ENCODE measurements at regions not wholly inside any gene's neighbourhood (a gene's known extent, or its start where the extent isn't known, plus 50 kb on each side); places are given as distances from the start of the nearest gene placed in this dataset.

- H3K36me3 ChIP-seq (ENCODE audit: control insufficient read depth, insufficient read depth, low read length): no peaks in the 10 kb centered on the region
- Mint-ChIP-seq H3K4me3 (no peak overlapping the region), H3K9me3 (no peaks in the 10 kb centered on the region), H3K36me3 (ENCODE audit: low read depth) (no peaks in the 10 kb centered on the region), H3K27me3 (ENCODE audit: insufficient read depth) (peaks cover 5% of the 10 kb centered on the region), H3K4me1 (peaks cover 6% of the 10 kb centered on the region), H3K27ac (no peak overlapping the region)
- no peaks in the 10 kb centered on the region for H3K27me3 ChIP-seq (ENCODE audit: control insufficient read depth, insufficient read depth, low read length, poor library complexity, severe bottlenecking)
- H3K9me3 ChIP-seq (ENCODE audit: control insufficient read depth, low read length): no peaks in the 10 kb centered on the region
- WGBS, 2 experiments (ENCODE audit: insufficient coverage in 1 of 2, insufficient read length in 1 of 2): 86 to 98% methylated on average over 9 to 20 of the region's 20 CpGs
- H3K4me3 ChIP-seq (ENCODE audit: low read length): no peak overlapping the region
- TF ChIP-seq CTCF (conservative IDR thresholded peaks at IDR 0.05): no peak
- H3K27ac ChIP-seq (ENCODE audit: low read depth, low read length): no peak overlapping the region
- DNase-seq: no peak
- H3K9ac ChIP-seq (ENCODE audit: extremely low read depth, low read length, poor library complexity, severe bottlenecking): no peak overlapping the region
- no peaks in the 10 kb centered on the region for H3K4me1 ChIP-seq (ENCODE audit: control insufficient read depth, insufficient read depth, low read length)
These were observed 100.8 kb downstream of the CPN2 start for GRCh38 chr3:194250098-194251002.

- no peak overlapping the region for H3K27ac Mint-ChIP-seq
- Histone ChIP-seq H3K9ac (ENCODE audit: extremely low read depth, low read length, poor library complexity, severe bottlenecking) (no peak overlapping the region), H3K36me3 (ENCODE audit: control insufficient read depth, insufficient read depth, low read length) (no peaks in the 10 kb centered on the region), H3K4me1 (ENCODE audit: control insufficient read depth, insufficient read depth, low read length) (no peaks in the 10 kb centered on the region), H3K4me3 (ENCODE audit: low read length) (no peak overlapping the region), H3K27ac (ENCODE audit: low read depth, low read length) (no peak overlapping the region), H3K9me3 (ENCODE audit: control insufficient read depth, low read length) (no peaks in the 10 kb centered on the region), H3K27me3 (ENCODE audit: control insufficient read depth, insufficient read depth, low read length, poor library complexity, severe bottlenecking) (no peaks in the 10 kb centered on the region)
- TF ChIP-seq CTCF (conservative IDR thresholded peaks at IDR 0.05): no peak
- H3K9me3 Mint-ChIP-seq: no peaks in the 10 kb centered on the region
- H3K27me3 Mint-ChIP-seq (ENCODE audit: insufficient read depth): peaks cover 5% of the 10 kb centered on the region
- 92 to 96% methylated on average over 8 to 10 of the region's 10 CpGs for WGBS, 2 experiments (ENCODE audit: insufficient coverage in 1 of 2, insufficient read length in 1 of 2)
- DNase-seq: no peak
- H3K4me3 Mint-ChIP-seq: no peak overlapping the region
- no peaks in the 10 kb centered on the region for H3K36me3 Mint-ChIP-seq (ENCODE audit: low read depth)
- peaks cover 12% of the 10 kb centered on the region for H3K4me1 Mint-ChIP-seq
These were observed 100.1 kb downstream of the CPN2 start for GRCh38 chr3:194251007-194251406.

GRCh38 chr3:194251461-194251860 lies 99.7 kb downstream of the CPN2 start:
- DNase-seq: no peak

More at GRCh38 chr3:194251461-194251860, 99.7 kb downstream of the CPN2 start:
- Mint-ChIP-seq H3K27ac (no peak overlapping the region), H3K9me3 (no peaks in the 10 kb centered on the region), H3K4me1 (peaks cover 12% of the 10 kb centered on the region), H3K4me3 (no peak overlapping the region), H3K36me3 (ENCODE audit: low read depth) (no peaks in the 10 kb centered on the region), H3K27me3 (ENCODE audit: insufficient read depth) (peaks cover 5% of the 10 kb centered on the region)
- Histone ChIP-seq H3K27me3 (ENCODE audit: control insufficient read depth, insufficient read depth, low read length, poor library complexity, severe bottlenecking) (no peaks in the 10 kb centered on the region), H3K4me3 (ENCODE audit: low read length) (no peak overlapping the region), H3K9me3 (ENCODE audit: control insufficient read depth, low read length) (no peaks in the 10 kb centered on the region), H3K4me1 (ENCODE audit: control insufficient read depth, insufficient read depth, low read length) (no peaks in the 10 kb centered on the region), H3K9ac (ENCODE audit: extremely low read depth, low read length, poor library complexity, severe bottlenecking) (no peak overlapping the region), H3K36me3 (ENCODE audit: control insufficient read depth, insufficient read depth, low read length) (no peaks in the 10 kb centered on the region), H3K27ac (ENCODE audit: low read depth, low read length) (no peak overlapping the region)
- TF ChIP-seq CTCF (conservative IDR thresholded peaks at IDR 0.05): no peak
- WGBS, 2 experiments (ENCODE audit: insufficient coverage in 1 of 2, insufficient read length in 1 of 2): 50 to 75% methylated on average over 3 to 6 of the region's 6 CpGs
